NCI-H128 (cell line): ENCODE measurements at regions not wholly inside any gene's neighbourhood (a gene's known extent, or its start where the extent isn't known, plus 50 kb on each side); places are given as distances from the start of the nearest gene placed in this dataset.

Source experiments
- DNase-seq: peaks from one replicate; lab custom pipeline; 2025; ENCODE audit not compliant: unreplicated experiment; lab: John Stamatoyannopoulos, UW

GRCh38 chr10:128694168-128694850, 568.1 kb upstream of the MKI67 start:
- no peak for DNase-seq

DNA sequence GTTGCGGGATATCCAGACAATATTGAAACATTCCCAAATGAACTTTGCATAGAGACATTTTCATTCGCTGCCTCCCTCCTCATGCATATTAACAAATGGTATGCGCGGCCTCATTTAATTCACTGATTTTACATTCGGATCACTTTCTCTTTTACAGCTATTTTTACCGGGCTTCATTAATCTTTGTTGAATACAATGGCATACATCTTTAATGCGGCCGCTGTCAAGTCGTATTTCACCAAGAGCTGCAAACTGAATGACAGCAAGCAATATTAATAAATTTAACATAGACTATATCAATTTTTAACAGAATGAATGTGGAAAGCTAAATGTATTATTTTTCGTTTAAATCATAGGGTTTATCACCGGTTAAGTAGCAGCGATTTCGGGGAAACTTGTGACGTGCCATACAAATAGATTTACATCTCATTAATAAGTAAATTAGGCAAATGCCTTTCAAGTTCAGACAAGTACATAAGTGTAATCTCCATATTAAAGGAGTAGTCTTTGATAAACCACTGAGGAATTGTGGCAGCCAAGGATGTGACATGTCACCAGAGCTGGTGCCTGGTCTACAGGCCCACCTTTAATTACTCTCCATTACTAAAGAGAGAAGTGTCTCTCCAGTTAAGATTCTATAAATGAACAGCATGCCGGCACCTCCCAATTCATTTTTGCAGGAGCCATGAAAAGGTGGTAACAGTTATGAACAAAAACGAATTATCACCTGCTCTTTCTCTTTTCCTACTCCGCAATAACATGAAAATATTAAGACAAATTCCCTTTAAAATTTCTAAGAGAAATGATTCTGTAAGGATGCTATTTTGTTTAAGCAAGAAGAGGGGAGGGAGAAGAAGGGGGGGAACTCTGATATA, 568.9 kb upstream of the MKI67 start:
- DNase-seq, result no peak

DNA sequence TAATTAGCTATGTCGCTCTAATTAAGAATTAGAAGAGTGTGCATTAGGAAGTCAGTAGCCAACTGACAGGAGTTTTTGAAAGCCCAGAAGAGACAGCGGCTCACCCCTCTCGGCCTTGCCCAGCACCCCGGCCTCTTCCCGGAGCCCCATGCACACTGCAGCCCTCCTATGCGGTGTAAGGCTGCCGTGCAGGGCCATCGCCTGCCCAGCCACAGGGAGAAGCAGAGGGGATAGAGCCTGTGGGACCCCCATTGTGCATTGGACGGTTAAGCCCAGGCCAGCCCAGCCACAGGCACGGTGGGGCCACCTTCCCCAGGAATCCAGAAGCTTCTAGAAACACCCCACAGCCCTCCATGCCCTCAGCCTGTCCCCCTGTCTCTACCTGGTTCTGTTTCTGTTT, 569.7 kb upstream of the MKI67 start:
- no peak for DNase-seq

DNA sequence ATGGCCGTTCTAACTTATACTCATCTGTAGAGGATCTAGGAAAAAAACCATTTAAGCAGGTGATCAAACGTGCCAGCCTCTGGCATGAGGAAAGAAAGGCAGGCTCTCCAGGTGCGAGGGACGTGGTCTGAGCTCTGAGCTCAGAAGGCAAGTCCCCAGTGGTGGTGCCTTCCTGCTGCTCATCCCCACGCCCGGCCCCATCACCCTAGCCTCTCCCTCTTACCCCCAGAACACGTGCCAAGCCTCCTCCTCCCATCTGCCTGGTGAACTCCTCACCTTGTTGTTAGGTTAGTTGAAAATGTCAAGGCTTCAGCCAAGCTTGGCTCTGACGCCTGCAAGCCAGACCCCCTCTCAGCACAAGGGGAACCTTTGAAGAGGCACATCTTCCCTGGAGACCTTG, 571.2 kb upstream of the MKI67 start:
- DNase-seq, result no peak

DNA sequence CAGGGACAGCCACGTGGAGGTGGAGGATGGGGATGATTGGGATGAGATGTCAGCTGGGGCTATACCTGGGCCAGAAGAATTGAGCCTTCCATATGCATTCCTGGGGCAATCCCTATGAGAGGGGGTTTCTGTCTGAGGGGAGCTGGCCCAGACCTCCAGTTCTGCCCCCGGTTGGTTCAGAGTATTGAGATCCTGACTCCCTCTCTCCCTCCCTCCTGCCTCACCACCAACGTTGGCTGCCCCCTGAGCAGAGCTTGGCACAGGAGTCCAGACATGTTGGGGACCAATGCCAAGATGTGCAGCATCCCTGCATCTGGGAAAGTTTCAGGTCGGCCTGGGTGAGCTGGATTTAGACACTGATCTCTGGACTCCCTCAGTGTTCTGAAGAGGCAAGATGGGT, 575.2 kb upstream of the MKI67 start:
- no peak for DNase-seq

DNA sequence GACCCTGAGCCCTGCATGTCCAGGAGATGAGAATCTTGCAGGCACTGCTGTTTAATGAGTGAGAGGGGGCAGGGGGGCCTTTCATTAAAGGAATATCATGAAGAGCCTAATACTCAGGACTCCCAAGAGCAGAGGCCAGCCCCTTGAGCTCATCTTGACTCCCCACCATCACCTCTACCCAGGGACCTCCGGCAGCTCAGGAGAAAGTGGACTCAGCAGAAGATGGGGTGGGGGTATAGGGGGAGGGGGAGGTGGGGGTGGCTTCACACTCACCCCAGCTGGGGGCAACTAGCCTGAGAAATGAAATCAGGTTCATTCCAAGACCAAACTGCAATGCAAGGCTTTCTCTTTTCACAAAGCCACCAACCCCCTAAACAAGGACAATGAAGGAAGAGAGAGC, 575.6 kb upstream of the MKI67 start:
- no peak for DNase-seq

GRCh38 chr10:128704716-128705115, 578.5 kb upstream of the MKI67 start:
- no peak for DNase-seq

DNA sequence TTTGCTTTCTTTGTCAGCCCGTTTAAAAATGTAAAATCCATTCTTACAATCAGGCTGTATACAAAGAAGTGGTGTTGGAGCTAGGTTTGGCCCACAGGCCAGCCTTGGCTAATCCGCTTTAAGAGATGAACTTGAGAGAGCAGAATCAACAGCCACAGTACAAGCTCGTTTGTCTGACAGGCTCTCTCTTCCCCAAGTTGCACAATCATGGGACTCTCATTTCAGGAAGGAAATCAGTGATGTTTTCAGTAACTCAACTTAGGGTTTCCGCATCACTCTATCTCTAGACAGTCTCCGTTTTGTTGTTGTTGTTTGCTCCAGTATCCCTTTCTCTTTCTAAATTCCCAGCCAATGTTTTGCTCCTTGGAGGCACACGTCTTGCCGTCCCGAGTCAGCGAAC, 582.0 kb upstream of the MKI67 start:
- DNase-seq, result no peak

- DNase-seq, result no peak
Observed at GRCh38 chr10:128709686-128710085, 583.5 kb upstream of the MKI67 start.

DNA sequence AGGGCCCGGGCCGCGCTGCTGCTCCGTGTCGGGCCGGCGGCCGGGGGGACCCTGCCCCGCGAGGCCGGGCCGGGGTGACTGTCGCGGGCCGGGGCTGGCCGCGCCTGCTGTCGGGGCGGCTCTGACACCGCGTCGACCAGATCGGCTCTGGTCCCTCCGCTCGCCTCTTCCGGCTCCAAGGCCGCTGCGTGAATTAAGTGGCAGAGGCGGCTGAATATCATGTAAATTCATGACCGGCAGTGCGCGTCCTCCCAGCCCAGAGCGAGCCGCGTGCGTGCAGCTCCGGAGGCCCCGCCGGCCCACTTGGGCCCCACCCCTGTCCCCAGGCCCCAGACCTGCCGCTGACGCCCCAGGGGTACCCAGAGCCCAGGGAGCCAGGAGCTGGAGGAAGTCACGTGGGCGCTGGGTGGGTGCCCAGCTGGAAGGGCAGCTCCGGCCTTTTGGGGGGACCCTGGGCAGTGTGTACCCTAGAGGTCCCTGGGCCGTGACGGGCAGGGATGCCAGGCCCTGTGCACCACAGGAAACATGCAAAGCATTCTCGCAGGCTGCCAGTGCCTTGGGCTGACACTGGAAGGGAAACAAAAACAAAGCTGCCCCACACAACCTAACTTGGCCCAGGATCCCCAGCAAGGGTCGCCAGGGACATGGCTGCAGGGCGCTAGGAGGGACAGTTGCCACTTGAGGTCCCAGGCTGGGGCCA, 584.0 kb upstream of the MKI67 start:
- no peak for DNase-seq

GRCh38 chr10:128710798-128711183, 584.6 kb upstream of the MKI67 start:
- no peak for DNase-seq

DNA sequence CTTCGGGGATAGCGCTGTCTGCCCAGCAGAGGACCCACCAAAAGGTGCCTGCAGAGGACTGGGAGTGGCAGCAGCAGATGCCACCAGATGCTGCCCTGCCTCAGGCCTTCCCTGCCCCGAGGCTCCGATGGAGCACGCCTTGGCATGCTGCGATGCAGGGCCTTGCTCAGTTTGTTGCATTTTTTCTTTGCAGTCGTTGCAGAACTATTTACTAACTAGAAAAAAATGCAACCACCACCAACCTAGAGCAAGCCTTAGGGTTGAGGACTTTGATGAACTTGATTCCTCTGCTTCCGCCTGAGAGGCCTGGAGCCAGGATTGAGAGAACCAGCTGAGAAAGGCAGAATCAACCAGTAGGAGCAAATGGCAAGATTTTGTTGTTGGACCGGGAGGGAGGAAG, 585.6 kb upstream of the MKI67 start:
- no peak for DNase-seq

DNA sequence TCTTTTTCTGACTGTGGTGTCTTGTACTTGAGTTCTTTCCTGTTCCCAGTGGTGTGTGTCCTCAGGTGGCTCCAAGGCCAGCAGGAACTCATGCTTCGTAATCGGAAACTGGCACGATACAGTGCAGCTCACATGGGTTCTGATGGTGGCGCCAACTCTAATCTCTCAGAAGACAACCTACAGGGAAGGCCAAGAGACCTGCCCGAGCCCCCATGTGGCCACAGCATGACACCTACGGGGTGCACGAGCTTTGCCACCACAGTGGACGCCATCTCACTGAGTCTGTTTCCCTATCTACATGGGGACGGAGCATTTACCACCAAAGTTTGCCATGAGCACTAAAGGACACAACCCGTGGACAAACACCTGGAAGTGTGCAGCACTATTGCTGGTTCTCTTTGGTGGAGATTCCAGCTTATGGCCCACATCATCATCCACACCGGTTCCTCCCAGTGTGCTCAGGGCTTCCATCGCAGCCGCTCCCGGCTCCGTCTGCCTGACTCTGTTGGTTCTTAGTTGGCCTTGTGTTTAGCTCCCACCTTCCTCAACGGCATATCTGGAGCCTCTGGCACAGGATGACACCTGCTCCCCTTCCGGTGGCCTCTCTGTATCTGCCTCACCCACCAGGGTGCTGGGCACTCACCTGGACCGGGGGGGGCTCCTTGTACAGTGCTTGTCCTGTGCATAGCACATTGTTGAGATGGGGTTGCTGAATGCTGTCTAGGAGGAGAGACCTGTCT, 586.6 kb upstream of the MKI67 start:
- no peak for DNase-seq

- DNase-seq, result no peak
Observed at GRCh38 chr10:128713471-128713870, 587.2 kb upstream of the MKI67 start.

DNA sequence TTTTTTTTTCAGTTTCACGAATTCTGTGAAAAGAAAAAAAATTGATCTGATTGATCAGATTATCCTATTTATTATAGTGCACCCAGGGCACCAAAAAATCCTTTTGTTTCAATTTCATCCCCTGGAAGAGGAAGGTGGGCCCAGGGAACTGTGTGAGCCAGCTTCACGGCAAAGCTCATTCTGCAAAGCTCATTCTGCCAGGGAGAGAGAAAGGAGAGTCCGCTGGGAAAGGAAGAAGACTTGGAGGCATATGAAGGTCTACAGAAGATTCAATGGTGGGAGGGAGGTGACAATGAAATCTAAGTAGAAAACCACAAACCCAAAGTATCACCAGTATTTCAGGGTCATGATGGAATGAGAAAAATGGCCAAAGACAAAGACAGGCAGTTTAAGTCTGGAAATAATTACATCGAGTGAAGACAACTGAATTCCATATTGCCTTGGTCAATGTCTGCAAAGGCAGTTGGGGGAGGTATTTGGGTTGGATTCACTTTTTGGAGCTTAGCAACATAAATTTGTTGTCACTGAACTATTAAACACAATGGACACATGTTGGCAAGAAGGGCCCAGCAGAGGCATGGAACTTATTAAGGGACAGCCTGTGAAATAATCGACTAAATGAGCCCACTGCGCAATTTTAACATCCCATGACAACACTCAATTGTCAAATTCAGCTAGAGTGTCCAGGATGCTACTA, 587.8 kb upstream of the MKI67 start:
- DNase-seq, result no peak

DNA sequence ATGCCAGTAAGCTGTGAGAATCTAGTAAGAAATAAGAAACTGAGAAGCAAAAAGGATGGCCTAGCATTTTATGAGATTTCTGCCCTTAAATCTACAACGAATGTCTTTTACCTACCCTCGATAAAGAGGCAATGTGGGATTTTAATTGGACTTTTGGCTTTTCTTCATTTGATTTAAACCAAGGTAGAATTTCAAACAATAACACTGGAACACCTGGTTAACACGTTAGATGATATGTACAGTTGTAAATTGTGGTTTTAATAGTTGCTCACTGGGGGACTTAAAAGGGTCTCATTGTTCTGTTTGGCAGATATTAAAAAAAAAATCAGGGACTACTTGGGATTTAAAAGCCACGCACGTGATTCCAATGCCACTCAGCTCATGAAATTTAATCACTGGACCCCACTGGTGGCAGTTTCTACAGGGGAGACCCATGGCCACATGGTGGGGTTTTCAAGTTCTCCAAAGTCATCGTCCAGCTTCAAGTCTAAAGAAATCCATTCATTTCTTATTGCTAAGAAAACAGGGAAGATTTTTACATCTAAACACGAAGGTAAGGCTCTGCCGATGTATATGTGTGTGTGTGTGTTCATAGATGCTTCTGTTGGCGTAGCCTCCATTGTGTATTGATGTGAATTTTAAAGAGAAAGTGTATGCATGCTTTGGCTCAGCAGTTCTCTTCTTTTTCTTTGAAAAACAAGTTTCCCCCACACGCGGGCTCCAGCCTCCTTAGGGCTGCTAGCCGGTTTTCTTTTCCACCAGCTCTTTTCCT, 588.6 kb upstream of the MKI67 start:
- no peak for DNase-seq

DNA sequence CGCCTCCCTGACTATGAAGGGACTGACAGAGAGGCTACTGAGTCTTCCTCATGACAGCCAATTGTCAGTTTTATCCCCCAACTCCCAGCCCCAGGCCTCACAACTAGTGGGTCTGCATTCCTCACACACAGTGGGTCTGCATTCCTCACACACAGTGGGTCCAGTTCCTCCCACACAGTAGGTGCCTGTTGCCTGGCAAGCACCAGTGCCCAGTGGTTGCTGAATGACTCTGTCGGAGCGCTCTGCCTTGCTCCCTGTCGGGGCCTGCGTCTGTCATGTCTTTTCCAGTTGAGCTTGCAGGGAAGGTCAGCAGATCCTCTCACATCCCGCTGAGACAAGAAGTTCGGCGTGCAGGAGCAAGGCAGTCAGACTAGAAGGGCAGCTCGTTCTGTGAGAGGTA, 590.0 kb upstream of the MKI67 start:
- DNase-seq, result no peak

- DNase-seq, result no peak
Observed at GRCh38 chr10:128721963-128722445, 595.8 kb upstream of the MKI67 start.

DNA sequence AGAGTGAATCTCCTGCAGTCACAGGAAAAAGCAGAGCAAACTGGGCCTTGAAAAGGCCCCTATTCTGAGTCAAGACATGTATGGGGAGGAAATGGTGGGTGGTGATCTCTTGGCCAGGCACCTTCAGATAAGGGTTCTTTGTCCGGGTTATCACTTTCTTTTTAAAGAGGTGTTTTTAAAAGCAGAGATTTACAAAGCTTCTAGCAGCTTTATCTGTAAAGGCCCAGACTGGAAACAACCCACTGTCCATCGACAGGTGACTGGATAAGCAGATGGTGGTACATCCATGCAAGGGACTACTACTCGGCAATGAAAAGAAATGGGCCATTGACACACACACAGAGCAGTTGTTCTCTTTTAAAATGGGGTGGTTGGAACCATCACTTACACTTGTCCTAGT, 596.7 kb upstream of the MKI67 start:
- no peak for DNase-seq
